Stimulated activated CD8-positive, alpha-beta memory T cell treated with anti-CD3 and anti-CD28 coated beads, Interleukin-7, amount 100 ng/mL, for 48 hours (primary cell): ENCODE measurements at regions not wholly inside any gene's neighbourhood (a gene's known extent, or its start where the extent isn't known, plus 50 kb on each side); places are given as distances from the start of the nearest gene placed in this dataset.
"Not testable (repeated sequence)": the region's sequence is repeated elsewhere in the genome, so short reads cannot be mapped to it uniquely, and the experiment has no call there.

ENCODE experiments used
- DNase-seq, 2 donors: peaks; one replicate each; pipeline ENCODE4 v3.0.0-alpha.2; 2020; ENCODE audit warnings: low read depth in 1 of 2; ENCODE audit errors: extremely low read depth in 1 of 2

DNA sequence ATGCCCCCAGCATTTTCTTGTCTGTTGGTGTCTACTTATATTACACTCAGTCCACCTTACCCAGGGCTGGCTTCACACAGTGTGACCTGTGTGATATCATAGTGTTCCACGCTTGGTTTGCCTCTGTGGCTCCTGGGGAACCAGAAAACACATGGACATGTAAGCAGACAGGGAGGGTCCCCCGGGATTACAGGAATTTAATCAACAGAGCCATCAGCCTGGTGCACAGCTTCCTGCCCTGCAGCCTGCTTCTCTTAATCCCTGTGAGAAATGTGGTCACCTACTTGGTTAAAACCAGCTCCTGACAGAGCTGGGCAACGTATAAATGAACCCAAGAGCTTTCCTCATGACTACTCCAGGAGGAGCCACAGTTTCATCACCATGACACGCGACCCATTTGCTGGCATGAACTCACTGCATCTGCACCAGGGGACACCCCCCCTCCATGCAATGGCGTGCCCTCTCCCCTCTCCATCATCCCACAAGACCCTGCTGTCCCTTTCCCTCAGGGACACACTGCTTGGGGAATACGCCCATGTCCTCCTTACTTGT, 152.1 kb downstream of the UQCRFS1 start:
- no peak for DNase-seq

GRCh38 chr19:29056535-29056934, 156.4 kb downstream of the UQCRFS1 start:
- no peak for DNase-seq

GRCh38 chr19:29054886-29055675, 157.9 kb downstream of the UQCRFS1 start:
- DNase-seq, result no peak

DNA sequence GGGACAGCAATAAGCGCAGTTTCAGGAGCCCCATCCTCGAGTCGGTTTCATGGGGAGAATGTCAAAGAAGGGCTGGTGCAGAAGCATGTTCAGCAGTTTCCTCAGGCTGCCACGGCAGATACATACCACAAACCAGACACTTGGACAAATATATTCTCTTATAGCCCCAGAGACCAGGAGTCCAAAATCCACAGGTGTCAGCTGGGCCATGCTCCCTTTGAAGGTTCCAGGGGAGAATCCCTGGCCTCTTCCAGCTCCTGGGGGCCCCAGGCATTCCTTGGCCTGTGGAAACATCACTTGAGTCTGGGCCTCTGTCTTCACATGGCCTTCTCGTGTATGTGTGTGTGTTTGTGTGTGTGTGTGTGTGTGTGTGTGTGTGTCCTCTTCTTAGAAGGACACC, 164.1 kb downstream of the UQCRFS1 start:
- no peak for DNase-seq

- no peak for DNase-seq
These were observed 167.2 kb downstream of the UQCRFS1 start for GRCh38 chr19:29045679-29046254.

GRCh38 chr19:29044037-29044436, 168.9 kb downstream of the UQCRFS1 start:
- DNase-seq, result no peak

- DNase-seq, result no peak
These were observed 170.5 kb downstream of the UQCRFS1 start for GRCh38 chr19:29042450-29042849.

GRCh38 chr19:29040951-29041350, 172.0 kb downstream of the UQCRFS1 start:
- DNase-seq, result no peak

GRCh38 chr19:29040292-29040691, 172.7 kb downstream of the UQCRFS1 start:
- no peak for DNase-seq

GRCh38 chr19:29039036-29039435, 173.9 kb downstream of the UQCRFS1 start:
- not testable (repeated sequence) for DNase-seq

DNA sequence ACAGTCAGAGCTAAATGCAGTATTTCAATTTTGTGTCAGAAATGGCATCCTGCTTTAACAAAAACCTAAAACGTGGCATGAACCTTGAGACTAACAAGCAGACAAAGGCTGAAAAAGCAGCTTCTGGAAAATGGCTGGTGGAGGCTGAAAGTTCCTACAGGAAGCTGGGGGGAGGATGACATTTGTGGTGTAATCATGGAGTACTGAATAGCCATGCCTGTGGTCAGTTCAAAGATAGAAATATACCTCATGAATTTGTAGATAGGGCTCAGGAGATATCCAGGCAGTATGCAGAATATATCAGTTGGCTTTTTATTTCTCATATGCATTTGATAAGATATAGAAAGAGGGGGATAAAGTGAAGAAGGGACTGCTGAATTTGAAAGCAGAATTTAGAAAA, 181.7 kb downstream of the UQCRFS1 start:
- DNase-seq, result no peak

DNA sequence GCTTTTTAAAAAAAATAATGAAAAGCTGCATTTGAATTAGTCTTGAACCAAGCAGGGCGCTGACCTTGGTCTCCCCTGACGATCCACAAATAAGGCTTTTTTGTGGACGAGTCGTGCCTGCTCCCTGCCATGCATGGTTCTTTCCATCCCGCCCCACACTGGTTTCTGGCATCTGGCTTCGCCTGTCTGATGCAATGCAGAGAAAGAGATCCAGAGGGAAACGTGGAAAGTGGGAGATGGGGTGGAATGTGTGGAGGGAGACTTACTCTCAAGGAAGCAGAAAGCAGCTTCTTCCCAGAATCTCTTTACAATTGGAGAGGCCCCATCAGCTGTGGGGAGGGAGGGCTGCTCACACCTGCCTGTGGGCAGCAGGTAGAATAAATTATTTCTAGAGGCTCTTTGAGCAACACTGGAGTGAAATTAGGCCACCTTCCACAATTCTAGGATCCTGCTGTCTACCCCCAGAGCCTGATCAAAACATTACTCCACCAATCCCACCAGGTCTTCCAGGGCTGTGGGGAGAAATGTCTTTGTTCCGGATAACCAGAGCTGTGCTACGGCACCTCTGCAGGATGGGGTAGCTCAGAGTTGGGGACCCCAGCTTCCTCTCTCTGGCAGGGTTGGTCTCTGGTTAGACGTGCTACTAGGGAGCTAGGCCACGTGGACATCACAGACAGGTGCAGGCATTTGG, 183.5 kb downstream of the UQCRFS1 start:
- no peak for DNase-seq

DNA sequence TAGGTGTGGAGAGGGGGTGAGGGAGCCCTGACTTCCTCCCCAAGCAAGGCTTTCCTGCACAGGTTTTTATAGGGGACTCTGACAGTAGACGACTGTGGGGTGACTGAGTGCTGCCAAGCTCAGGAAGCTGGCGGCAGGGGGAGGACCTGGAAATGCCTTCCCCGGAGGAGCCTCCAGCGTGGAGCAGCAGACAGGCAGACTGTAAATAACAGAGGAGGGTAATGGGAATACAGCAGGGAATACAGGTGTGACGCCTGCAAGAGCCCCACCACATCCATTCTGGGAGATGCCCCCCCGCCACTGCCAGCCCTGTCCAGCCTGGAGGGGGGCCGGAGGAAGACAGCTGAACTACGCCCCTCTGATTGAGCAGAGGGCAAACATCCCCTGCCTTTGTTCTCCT, 190.4 kb downstream of the UQCRFS1 start:
- DNase-seq, result no peak

- DNase-seq, result no peak
These were observed 190.8 kb downstream of the UQCRFS1 start for GRCh38 chr19:29022165-29022564.

- no peak for DNase-seq
These were observed 191.6 kb downstream of the UQCRFS1 start for GRCh38 chr19:29021232-29021916.

- DNase-seq, result no peak
These were observed 193.5 kb downstream of the UQCRFS1 start for GRCh38 chr19:29019403-29019802.

GRCh38 chr19:29018542-29018941, 194.4 kb downstream of the UQCRFS1 start:
- no peak for DNase-seq

DNA sequence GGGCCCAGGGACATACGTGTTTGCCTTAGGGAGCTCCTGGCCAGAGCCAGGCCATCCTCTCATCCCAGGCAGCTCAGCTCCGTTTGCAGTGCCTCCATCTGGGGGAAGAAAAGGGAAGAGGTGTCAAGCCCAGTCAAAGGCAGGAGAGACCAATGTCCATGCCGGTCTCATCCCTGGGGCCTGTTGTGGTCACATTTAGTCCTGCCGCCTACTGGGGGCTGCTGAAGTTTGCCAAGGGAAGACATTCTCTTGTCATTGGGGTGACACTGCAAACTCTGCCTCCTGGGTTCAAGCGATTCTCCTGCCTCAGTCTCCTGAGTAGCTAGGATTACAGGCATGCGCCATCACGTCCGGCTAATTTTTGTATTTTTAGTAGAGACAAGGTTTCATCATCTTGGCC, 195.2 kb downstream of the UQCRFS1 start:
- DNase-seq, result no peak

GRCh38 chr19:29016926-29017760, 195.8 kb downstream of the UQCRFS1 start:
- DNase-seq, result no peak

GRCh38 chr19:29016353-29016752, 196.6 kb downstream of the UQCRFS1 start:
- no peak for DNase-seq
